ENCODE measurements at regions not wholly inside any gene's neighbourhood (a gene's known extent, or its start where the extent isn't known, plus 50 kb on each side); places are given as distances from the start of the nearest gene placed in this dataset.

DNA sequence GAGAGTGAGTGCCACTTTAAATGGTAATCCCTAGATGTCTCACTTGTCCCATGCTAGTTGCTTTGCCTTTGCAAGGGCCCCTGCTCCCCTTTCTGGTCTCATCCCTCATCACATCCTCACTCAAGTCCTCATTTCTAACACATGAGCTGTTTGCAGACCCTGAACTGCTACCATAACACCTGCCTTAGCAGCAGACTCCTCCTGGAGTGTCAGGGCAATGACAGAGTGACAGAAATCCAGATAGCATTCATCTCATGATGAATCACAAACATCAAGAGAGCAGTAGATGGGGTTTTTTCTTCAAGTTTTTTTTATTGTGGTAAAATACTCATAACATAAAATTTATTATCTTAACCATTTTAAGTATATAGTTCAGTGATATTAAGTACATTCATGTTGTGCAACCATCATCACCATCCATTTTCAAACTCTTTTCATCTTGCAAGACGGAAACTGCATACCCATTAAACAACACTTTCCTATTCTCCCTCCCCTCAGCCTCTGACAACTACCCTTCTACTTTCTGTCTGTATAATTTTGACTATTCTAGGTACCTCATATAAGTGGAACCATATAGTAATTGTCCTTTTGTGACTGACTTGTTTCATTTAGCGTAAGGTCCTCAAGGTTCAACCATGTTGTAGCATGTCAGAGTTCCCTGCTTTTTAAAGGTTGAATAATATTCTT lies 133.2 kb upstream of the RPS6KA3 start:
- TF ChIP-seq, protein P1, sequence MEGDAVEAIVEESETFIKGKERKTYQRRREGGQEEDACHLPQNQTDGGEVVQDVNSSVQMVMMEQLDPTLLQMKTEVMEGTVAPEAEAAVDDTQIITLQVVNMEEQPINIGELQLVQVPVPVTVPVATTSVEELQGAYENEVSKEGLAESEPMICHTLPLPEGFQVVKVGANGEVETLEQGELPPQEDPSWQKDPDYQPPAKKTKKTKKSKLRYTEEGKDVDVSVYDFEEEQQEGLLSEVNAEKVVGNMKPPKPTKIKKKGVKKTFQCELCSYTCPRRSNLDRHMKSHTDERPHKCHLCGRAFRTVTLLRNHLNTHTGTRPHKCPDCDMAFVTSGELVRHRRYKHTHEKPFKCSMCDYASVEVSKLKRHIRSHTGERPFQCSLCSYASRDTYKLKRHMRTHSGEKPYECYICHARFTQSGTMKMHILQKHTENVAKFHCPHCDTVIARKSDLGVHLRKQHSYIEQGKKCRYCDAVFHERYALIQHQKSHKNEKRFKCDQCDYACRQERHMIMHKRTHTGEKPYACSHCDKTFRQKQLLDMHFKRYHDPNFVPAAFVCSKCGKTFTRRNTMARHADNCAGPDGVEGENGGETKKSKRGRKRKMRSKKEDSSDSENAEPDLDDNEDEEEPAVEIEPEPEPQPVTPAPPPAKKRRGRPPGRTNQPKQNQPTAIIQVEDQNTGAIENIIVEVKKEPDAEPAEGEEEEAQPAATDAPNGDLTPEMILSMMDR (IDR thresholded peaks at IDR 0.05; ENCODE audit: low read depth, low read length), result no peak
- Histone ChIP-seq H3K27me3 (no peaks in the 10 kb centered on the region), H3K4me3 (ENCODE audit: low read depth, low read length) (no peak overlapping the region), H3K4me1 (no peaks in the 10 kb centered on the region), H3K9me3 (no peaks in the 10 kb centered on the region), H3K36me3 (no peaks in the 10 kb centered on the region)
- no peak for DNase-seq

DNA sequence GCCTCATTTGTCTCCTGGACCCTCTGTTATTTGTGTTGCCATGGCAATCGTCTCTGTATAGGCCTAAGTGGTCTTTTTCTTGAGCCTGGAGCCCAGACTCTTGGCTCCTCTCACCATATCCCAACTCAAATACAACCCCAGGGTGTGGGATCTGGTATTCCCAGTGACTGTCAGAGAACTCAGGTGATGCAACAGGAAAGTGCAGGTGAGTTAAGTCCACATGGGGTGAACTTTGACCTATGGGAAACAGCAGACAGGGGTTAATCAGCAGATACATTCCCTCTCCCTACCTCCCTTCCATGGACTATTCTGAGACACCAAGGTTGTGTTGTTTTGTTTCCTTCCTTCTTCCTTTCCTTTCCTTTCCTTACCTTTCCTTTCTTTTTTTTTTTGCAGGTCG lies 130.9 kb upstream of the RPS6KA3 start:
- Histone ChIP-seq H3K36me3 (no peaks in the 10 kb centered on the region), H3K4me1 (no peaks in the 10 kb centered on the region), H3K9me3 (no peaks in the 10 kb centered on the region), H3K4me3 (ENCODE audit: low read depth, low read length) (no peak overlapping the region), H3K27me3 (no peaks in the 10 kb centered on the region)
- no peak for DNase-seq
- TF ChIP-seq, protein P1 (IDR thresholded peaks at IDR 0.05; ENCODE audit: low read depth, low read length), result no peak

DNA sequence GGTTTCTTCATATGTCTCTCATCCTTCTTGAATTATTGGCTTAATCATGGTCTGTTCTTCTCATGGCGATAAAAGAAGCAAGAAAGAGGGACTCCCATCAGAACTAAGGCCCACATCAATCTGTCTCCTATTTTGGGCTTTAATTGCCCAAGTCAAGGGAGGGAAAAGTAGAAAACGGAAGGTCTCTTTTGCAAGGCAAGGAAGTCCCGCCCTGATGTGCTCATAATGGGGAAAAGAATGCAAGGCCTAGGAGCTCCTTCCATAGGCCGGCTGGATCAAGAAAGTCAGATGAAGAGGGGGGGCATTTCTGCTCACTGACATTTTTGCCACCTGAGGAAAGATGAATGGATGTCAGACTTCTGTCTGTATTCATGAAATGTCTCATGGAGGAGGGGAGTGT lies 127.7 kb upstream of the RPS6KA3 start:
- TF ChIP-seq, protein P1 (IDR thresholded peaks at IDR 0.05; ENCODE audit: low read depth, low read length), result no peak
- H3K27me3 ChIP-seq, result no peaks in the 10 kb centered on the region

DNA sequence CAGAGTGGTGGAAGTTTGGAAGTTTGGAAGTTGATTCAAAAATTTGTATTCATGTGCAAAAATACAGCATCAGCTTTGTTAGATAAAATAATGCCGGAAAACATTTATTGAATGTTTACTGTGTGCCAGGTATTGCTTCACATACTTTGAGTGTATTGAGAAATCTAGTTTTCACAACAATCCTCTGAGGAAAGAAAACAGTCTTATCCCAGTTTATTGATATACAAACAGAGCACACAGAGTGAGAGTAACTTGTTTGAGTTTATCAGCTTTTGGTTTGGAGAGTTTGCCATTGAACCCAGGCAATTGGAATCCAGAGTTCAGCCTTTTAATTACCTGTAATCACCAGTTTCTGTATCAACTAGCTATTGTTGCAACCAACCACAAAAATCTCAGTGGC lies 127.2 kb upstream of the RPS6KA3 start:
- TF ChIP-seq, protein P1 (IDR thresholded peaks at IDR 0.05; ENCODE audit: low read depth, low read length), result no peak
- Histone ChIP-seq H3K4me3 (ENCODE audit: low read depth, low read length) (no peak overlapping the region), H3K27me3 (no peaks in the 10 kb centered on the region), H3K9me3 (no peaks in the 10 kb centered on the region), H3K4me1 (no peaks in the 10 kb centered on the region), H3K36me3 (no peaks in the 10 kb centered on the region)
- no peak for DNase-seq

More for the DNA sequence above, 127.7 kb upstream of the RPS6KA3 start:
- no peak for DNase-seq
- no peak overlapping the region for H3K4me3 ChIP-seq (ENCODE audit: low read depth, low read length)
- no peaks in the 10 kb centered on the region for H3K4me1 ChIP-seq
- no peaks in the 10 kb centered on the region for H3K9me3 ChIP-seq
- H3K36me3 ChIP-seq, result no peaks in the 10 kb centered on the region

DNA sequence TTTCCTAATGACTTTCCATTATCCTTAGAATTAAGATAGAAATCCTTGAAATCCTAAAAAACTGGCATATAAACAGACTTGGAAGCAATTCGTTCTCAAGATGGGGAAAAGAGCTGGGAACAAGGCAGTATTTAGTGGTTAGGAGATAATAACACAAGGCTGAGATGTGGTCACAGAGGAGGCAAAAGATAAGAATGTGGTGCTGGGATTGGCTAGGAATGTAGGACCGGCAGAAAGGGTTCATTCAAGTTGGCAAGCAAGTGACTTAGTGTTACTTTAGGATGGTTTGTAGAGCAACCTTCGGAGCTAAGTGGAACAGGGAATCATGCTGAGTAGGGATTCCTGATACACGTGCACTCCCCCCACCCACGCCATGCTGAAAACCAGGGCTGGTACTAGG lies 121.9 kb upstream of the RPS6KA3 start:
- H3K36me3 ChIP-seq, result no peaks in the 10 kb centered on the region
- H3K4me3 ChIP-seq (ENCODE audit: low read depth, low read length), result no peak overlapping the region
- H3K27me3 ChIP-seq, result no peaks in the 10 kb centered on the region
- TF ChIP-seq, protein P1 (IDR thresholded peaks at IDR 0.05; ENCODE audit: low read depth, low read length), result no peak
- no peak for DNase-seq
- no peaks in the 10 kb centered on the region for H3K4me1 ChIP-seq
- H3K9me3 ChIP-seq, result no peaks in the 10 kb centered on the region

DNA sequence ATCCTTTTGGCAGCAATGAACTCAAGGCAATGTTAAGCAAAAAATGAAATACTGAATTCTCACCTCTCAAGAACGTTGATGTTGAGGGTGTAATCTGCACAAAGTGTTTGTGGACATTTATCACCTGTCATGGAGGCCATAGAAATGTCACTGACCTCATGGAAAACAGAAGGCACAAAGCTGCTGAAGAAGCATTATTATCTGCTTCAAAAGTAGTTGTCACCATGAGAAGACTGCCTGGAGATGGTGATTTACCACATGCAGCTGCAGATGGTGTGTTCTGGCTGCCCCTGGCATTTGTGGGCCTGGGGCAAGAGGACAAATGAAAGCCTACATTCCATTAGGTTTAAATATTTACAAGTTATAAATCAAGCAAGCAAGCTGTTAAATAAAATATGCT lies 116.8 kb upstream of the RPS6KA3 start:
- TF ChIP-seq, protein P1 (IDR thresholded peaks at IDR 0.05; ENCODE audit: low read depth, low read length), result no peak
- H3K9me3 ChIP-seq, result no peaks in the 10 kb centered on the region
- H3K27me3 ChIP-seq, result no peaks in the 10 kb centered on the region
- DNase-seq, result no peak
- no peaks in the 10 kb centered on the region for H3K36me3 ChIP-seq
- H3K4me3 ChIP-seq (ENCODE audit: low read depth, low read length), result no peak overlapping the region
- no peaks in the 10 kb centered on the region; the same call in 1 of the 2 replicates for H3K4me1 ChIP-seq
